A673 (cell line): ENCODE measurements at regions not wholly inside any gene's neighbourhood (a gene's known extent, or its start where the extent isn't known, plus 50 kb on each side); places are given as distances from the start of the nearest gene placed in this dataset.
"Not testable (repeated sequence)": the region's sequence is repeated elsewhere in the genome, so short reads cannot be mapped to it uniquely, and the experiment has no call there.

ENCODE experiments used
- BruUV-seq: library from RNA; stranded (reverse); fragments of 400-500 nt; replicated peaks from 2 replicates; lab custom pipeline; 2021; lab: Mats Ljungman, UMichigan
- CTCF ChIA-PET: fragments of 300-600 bp; sonication (Branson Sonifier 250); formaldehyde crosslinking; loops from one replicate; lab custom pipeline; 2022; ENCODE audit warnings: antibody characterized with exemption; lab: Charles Lee
- POLR2A ChIA-PET: fragments of 300-600 bp; sonication (Branson Sonifier 250); formaldehyde crosslinking; loops from one replicate; lab custom pipeline; 2022; ENCODE audit warnings: antibody characterized with exemption; ENCODE audit not compliant: low non-redundant PET; lab: Charles Lee
- DNase-seq: peaks from one replicate; pipeline ENCODE4 v3.0.0-alpha.2; 2015; ENCODE audit warnings: low spot score
- H3K27ac ChIP-seq: fragments of 200-600 bp; sonication (generic); 2 replicates; pipeline ENCODE4 v1.5.1; 2016; ENCODE audit warnings: mixed run types, low read depth, mild to moderate bottlenecking, mixed read lengths, antibody characterized with exemption, low read length; ENCODE audit not compliant: poor library complexity, severe bottlenecking
- H3K27me3 ChIP-seq: fragments of 200-600 bp; sonication (generic); replicated peaks from 2 replicates; pipeline ENCODE4 v1.6.1; 2017; ENCODE audit warnings: mixed run types, low read depth, mild to moderate bottlenecking, mixed read lengths, antibody characterized with exemption, low read length; ENCODE audit not compliant: insufficient read depth, poor library complexity
- H3K36me3 ChIP-seq: fragments of 200-600 bp; sonication (generic); 2 replicates; pipeline ENCODE4 v1.6.1; 2016; ENCODE audit warnings: mixed run types, mild to moderate bottlenecking, mixed read lengths, antibody characterized with exemption, low read length; ENCODE audit not compliant: insufficient read depth, poor library complexity, severe bottlenecking
- H3K4me1 ChIP-seq: fragments of 200-600 bp; sonication (generic); 2 replicates; pipeline ENCODE4 v1.6.1; 2017; ENCODE audit warnings: mixed run types, mild to moderate bottlenecking, mixed read lengths, antibody characterized with exemption, low read length; ENCODE audit not compliant: insufficient read depth, poor library complexity, severe bottlenecking
- H3K4me3 ChIP-seq: fragments of 200-600 bp; sonication (generic); 2 replicates; pipeline ENCODE4 v1.5.1; 2016; ENCODE audit warnings: low read depth, mixed run types, mild to moderate bottlenecking, mixed read lengths, low read length; ENCODE audit not compliant: poor library complexity, severe bottlenecking
- H3K9me3 ChIP-seq: fragments of 200-600 bp; sonication (generic); 2 replicates; pipeline ENCODE4 v1.6.1; 2016; ENCODE audit warnings: mixed run types, low read depth, mild to moderate bottlenecking, mixed read lengths, antibody characterized with exemption, low read length; ENCODE audit not compliant: poor library complexity, severe bottlenecking
- CTCF ChIP-seq: fragments of 300-800, 200-600 bp; sonication (generic); conservative IDR thresholded peaks from 2 replicates; pipeline ENCODE4 v1.5.1; 2017; ENCODE audit warnings: low read depth, mild to moderate bottlenecking, antibody characterized with exemption, low read length, moderate library complexity, mixed read lengths
- EZH2 ChIP-seq: fragments of 200-600 bp; sonication (generic); IDR thresholded peaks from 2 replicates; pipeline ENCODE4 v1.6.1; 2017; ENCODE audit warnings: borderline replicate concordance, low read depth, mild to moderate bottlenecking, mixed read lengths, antibody characterized with exemption, low read length; ENCODE audit not compliant: poor library complexity, severe bottlenecking
- intact Hi-C: fragments of 100-400 bp; cut with micrococcal nuclease; formaldehyde crosslinking; loops from one replicate; pipeline ENCODE4 v1.10.0; 2022; ENCODE audit not compliant: unreplicated experiment

- TF ChIP-seq EZH2 = no peak
- no TSS peak for BruUV-seq
- Histone ChIP-seq H3K36me3 (no peaks in the 10 kb centered on the region), H3K9me3 (no peaks in the 10 kb centered on the region), H3K4me3 (no peak overlapping the region), H3K27ac (no peak overlapping the region), H3K4me1 (no peaks in the 10 kb centered on the region), H3K27me3 (no peaks in the 10 kb centered on the region)
- intact Hi-C loops = no loop called here
- DNase-seq = no peak
- ChIA-PET CTCF (no interaction called here), POLR2A (no interaction called here)
Measured at GRCh38 chr5:88634014-88634413, 249.0 kb downstream of the MEF2C start.

GRCh38 chr5:88622890-88623289 lies 260.1 kb downstream of the MEF2C start:
- intact Hi-C loops, H3K4me3 ChIP-seq, H3K4me1 ChIP-seq, H3K36me3 ChIP-seq, CTCF ChIA-PET, POLR2A ChIA-PET, H3K27me3 ChIP-seq, BruUV-seq, H3K27ac ChIP-seq, DNase-seq, H3K9me3 ChIP-seq: not testable (repeated sequence)

- DNase-seq, POLR2A ChIA-PET, H3K36me3 ChIP-seq, H3K9me3 ChIP-seq, H3K4me3 ChIP-seq, H3K4me1 ChIP-seq, CTCF ChIA-PET, H3K27me3 ChIP-seq, H3K27ac ChIP-seq, BruUV-seq, intact Hi-C loops: not testable (repeated sequence)
Measured at GRCh38 chr5:88615767-88616166, 267.2 kb downstream of the MEF2C start.

GRCh38 chr5:88613051-88613450 lies 269.9 kb downstream of the MEF2C start:
- BruUV-seq = no TSS peak
- POLR2A ChIA-PET = no interaction called here
- DNase-seq = no peak
- intact Hi-C loops = no loop called here
- Histone ChIP-seq H3K36me3 (no peaks in the 10 kb centered on the region), H3K27ac (no peak overlapping the region), H3K27me3 (no peaks in the 10 kb centered on the region), H3K4me1 (no peaks in the 10 kb centered on the region), H3K4me3 (no peak overlapping the region), H3K9me3 (no peaks in the 10 kb centered on the region)
- CTCF ChIA-PET = no interaction called here
- TF ChIP-seq EZH2 = no peak
- no peak for TF ChIP-seq CTCF

GRCh38 chr5:88610586-88610985 lies 272.4 kb downstream of the MEF2C start:
- BruUV-seq = no TSS peak
- no peak overlapping the region for H3K4me3 ChIP-seq
- no peak for DNase-seq
- intact Hi-C loops = no loop called here
- no peaks in the 10 kb centered on the region for H3K9me3 ChIP-seq
- TF ChIP-seq CTCF = no peak
- no peak for TF ChIP-seq EZH2
- CTCF ChIA-PET = no interaction called here
- POLR2A ChIA-PET = no interaction called here
- H3K4me1 ChIP-seq = no peaks in the 10 kb centered on the region
- no peaks in the 10 kb centered on the region for H3K36me3 ChIP-seq
- no peak overlapping the region for H3K27ac ChIP-seq
- H3K27me3 ChIP-seq = no peaks in the 10 kb centered on the region
